ENCODE measurements at regions not wholly inside any gene's neighbourhood (a gene's known extent, or its start where the extent isn't known, plus 50 kb on each side); places are given as distances from the start of the nearest gene placed in this dataset.
"Not testable (repeated sequence)": the region's sequence is repeated elsewhere in the genome, so short reads cannot be mapped to it uniquely, and the experiment has no call there.

- DNase-seq = no peak
These were observed 479.5 kb upstream of the IZUMO3 start for GRCh38 chr9:25025156-25025555.

- DNase-seq = no peak
These were observed 472.1 kb upstream of the IZUMO3 start for GRCh38 chr9:25017779-25018178.

GRCh38 chr9:25010027-25010662 is 464.4 kb upstream of the IZUMO3 start:
- no peak for DNase-seq

GRCh38 chr9:25003686-25004085 is 458.0 kb upstream of the IZUMO3 start:
- no peak for DNase-seq

GRCh38 chr9:24986331-24986730 is 440.6 kb upstream of the IZUMO3 start:
- no peak for DNase-seq

- not testable (repeated sequence) for DNase-seq
These were observed 425.1 kb upstream of the IZUMO3 start for GRCh38 chr9:24970780-24971179.

GRCh38 chr9:24961762-24962161 is 416.1 kb upstream of the IZUMO3 start:
- DNase-seq = no peak

- no peak for DNase-seq
These were observed 407.4 kb upstream of the IZUMO3 start for GRCh38 chr9:24953070-24953469.

- DNase-seq = no peak
These were observed 393.6 kb upstream of the IZUMO3 start for GRCh38 chr9:24939109-24939850.

GRCh38 chr9:24936117-24936516 is 390.4 kb upstream of the IZUMO3 start:
- no peak for DNase-seq

GRCh38 chr9:24932785-24933184 is 387.1 kb upstream of the IZUMO3 start:
- no peak for DNase-seq

- no peak for DNase-seq
These were observed 386.2 kb upstream of the IZUMO3 start for GRCh38 chr9:24931894-24932293.

GRCh38 chr9:24912767-24913166 is 367.1 kb upstream of the IZUMO3 start:
- DNase-seq = no peak

- no peak for DNase-seq
These were observed 355.6 kb upstream of the IZUMO3 start for GRCh38 chr9:24901319-24901718.

- no peak for DNase-seq
These were observed 354.5 kb upstream of the IZUMO3 start for GRCh38 chr9:24900179-24900578.

- no peak for DNase-seq
These were observed 353.8 kb upstream of the IZUMO3 start for GRCh38 chr9:24899463-24899862.

- DNase-seq = no peak
These were observed 352.1 kb upstream of the IZUMO3 start for GRCh38 chr9:24897826-24898225.

- no peak for DNase-seq
These were observed 335.7 kb upstream of the IZUMO3 start for GRCh38 chr9:24881361-24881760.

- no peak for DNase-seq
These were observed 333.9 kb upstream of the IZUMO3 start for GRCh38 chr9:24879591-24879990.

GRCh38 chr9:24856601-24857000 is 310.9 kb upstream of the IZUMO3 start:
- not testable (repeated sequence) for DNase-seq

- no peak for DNase-seq
These were observed 300.7 kb upstream of the IZUMO3 start for GRCh38 chr9:24846248-24846912.

GRCh38 chr9:24844217-24844616 is 298.5 kb upstream of the IZUMO3 start:
- no peak for DNase-seq

GRCh38 chr9:24841993-24842392 is 296.3 kb upstream of the IZUMO3 start:
- no peak for DNase-seq

- no peak for DNase-seq
These were observed 286.6 kb upstream of the IZUMO3 start for GRCh38 chr9:24832307-24832706.
